Stimulated activated CD8-positive, alpha-beta memory T cell treated with anti-CD3 and anti-CD28 coated beads, Interleukin-12 subunit alpha, Interleukin-12 subunit beta, amount 100 ng/mL, for 4 hours (primary cell): ENCODE measurements at regions not wholly inside any gene's neighbourhood (a gene's known extent, or its start where the extent isn't known, plus 50 kb on each side); places are given as distances from the start of the nearest gene placed in this dataset.
"Not testable (repeated sequence)": the region's sequence is repeated elsewhere in the genome, so short reads cannot be mapped to it uniquely, and the experiment has no call there.

Experiments
- DNase-seq: peaks from one replicate; pipeline ENCODE4 v3.0.0-alpha.2; 2020; ENCODE audit warnings: low read depth

- DNase-seq, result no peak
These were observed 99.7 kb upstream of the ZNF217 start for GRCh38 chr20:53693262-53693871.

- no peak for DNase-seq
These were observed 98.9 kb upstream of the ZNF217 start for GRCh38 chr20:53692465-53693067.

- no peak for DNase-seq
These were observed 98.2 kb upstream of the ZNF217 start for GRCh38 chr20:53691811-53692192.

- no peak for DNase-seq
These were observed 97.6 kb upstream of the ZNF217 start for GRCh38 chr20:53691060-53691810.

- no peak for DNase-seq
These were observed 94.4 kb upstream of the ZNF217 start for GRCh38 chr20:53688085-53688484.

- no peak for DNase-seq
These were observed 91.5 kb upstream of the ZNF217 start for GRCh38 chr20:53685070-53685595.

GRCh38 chr20:53683506-53683905 is 89.9 kb upstream of the ZNF217 start:
- DNase-seq, result no peak

- no peak for DNase-seq
These were observed 87.9 kb upstream of the ZNF217 start for GRCh38 chr20:53681352-53682212.

- no peak for DNase-seq
These were observed 86.1 kb upstream of the ZNF217 start for GRCh38 chr20:53679597-53680309.

- DNase-seq, result no peak
These were observed 85.5 kb upstream of the ZNF217 start for GRCh38 chr20:53678990-53679596.

- no peak for DNase-seq
These were observed 84.8 kb upstream of the ZNF217 start for GRCh38 chr20:53678315-53678989.

- no peak for DNase-seq
These were observed 84.0 kb upstream of the ZNF217 start for GRCh38 chr20:53677447-53678314.

- DNase-seq, result no peak
These were observed 83.3 kb upstream of the ZNF217 start for GRCh38 chr20:53676987-53677386.

GRCh38 chr20:53676519-53676822 is 82.8 kb upstream of the ZNF217 start:
- DNase-seq, result no peak

GRCh38 chr20:53672484-53673129 is 79.0 kb upstream of the ZNF217 start:
- no peak for DNase-seq

GRCh38 chr20:53671370-53671769 is 77.7 kb upstream of the ZNF217 start:
- DNase-seq, result no peak

GRCh38 chr20:53669517-53670313 is 76.1 kb upstream of the ZNF217 start:
- DNase-seq, result not testable (repeated sequence)

GRCh38 chr20:53668992-53669391 is 75.4 kb upstream of the ZNF217 start:
- no peak for DNase-seq
